ENCODE measurements at regions not wholly inside any gene's neighbourhood (a gene's known extent, or its start where the extent isn't known, plus 50 kb on each side); places are given as distances from the start of the nearest gene placed in this dataset.

- Histone ChIP-seq H3K27me3 (ENCODE audit: control insufficient read depth, insufficient read depth, low read length) (no peaks in the 10 kb centered on the region; the same call in 1 of the 2 replicates), H3K4me3 (ENCODE audit: insufficient read depth, low read depth, low read length) (no peak overlapping the region), H3K36me3 (replicated peaks; ENCODE audit: control insufficient read depth, insufficient read depth, low read length) (no peaks in the 10 kb centered on the region)
- no peak for DNase-seq
These were observed 121.0 kb upstream of the PPP2R2D start for GRCh38 chr10:131779661-131780394.

- no peak for DNase-seq
These were observed 119.7 kb upstream of the PPP2R2D start for GRCh38 chr10:131781076-131781475.

GRCh38 chr10:131781791-131782190 is 119.0 kb upstream of the PPP2R2D start:
- H3K36me3 ChIP-seq (replicated peaks; ENCODE audit: control insufficient read depth, insufficient read depth, low read length): no peaks in the 10 kb centered on the region
- H3K4me3 ChIP-seq (ENCODE audit: insufficient read depth, low read depth, low read length): no peak overlapping the region
- H3K27me3 ChIP-seq (ENCODE audit: control insufficient read depth, insufficient read depth, low read length): no peaks in the 10 kb centered on the region
- no peak for DNase-seq

More at GRCh38 chr10:131781076-131781475, 119.7 kb upstream of the PPP2R2D start:
- Histone ChIP-seq H3K4me3 (ENCODE audit: insufficient read depth, low read depth, low read length) (no peak overlapping the region), H3K36me3 (replicated peaks; ENCODE audit: control insufficient read depth, insufficient read depth, low read length) (no peaks in the 10 kb centered on the region), H3K27me3 (ENCODE audit: control insufficient read depth, insufficient read depth, low read length) (no peaks in the 10 kb centered on the region)

- Histone ChIP-seq H3K27me3 (ENCODE audit: control insufficient read depth, insufficient read depth, low read length) (no peaks in the 10 kb centered on the region), H3K4me3 (ENCODE audit: insufficient read depth, low read depth, low read length) (no peak overlapping the region), H3K36me3 (replicated peaks; ENCODE audit: control insufficient read depth, insufficient read depth, low read length) (no peaks in the 10 kb centered on the region)
- DNase-seq: no peak
These were observed 116.3 kb upstream of the PPP2R2D start for GRCh38 chr10:131784363-131785120.

- Histone ChIP-seq H3K27me3 (ENCODE audit: control insufficient read depth, insufficient read depth, low read length) (no peaks in the 10 kb centered on the region), H3K36me3 (replicated peaks; ENCODE audit: control insufficient read depth, insufficient read depth, low read length) (no peaks in the 10 kb centered on the region), H3K4me3 (ENCODE audit: insufficient read depth, low read depth, low read length) (no peak overlapping the region)
- DNase-seq: no peak
These were observed 115.7 kb upstream of the PPP2R2D start for GRCh38 chr10:131785121-131785460.

GRCh38 chr10:131786756-131787605 is 113.8 kb upstream of the PPP2R2D start:
- Histone ChIP-seq H3K36me3 (replicated peaks; ENCODE audit: control insufficient read depth, insufficient read depth, low read length) (no peaks in the 10 kb centered on the region), H3K4me3 (ENCODE audit: insufficient read depth, low read depth, low read length) (no peak overlapping the region), H3K27me3 (ENCODE audit: control insufficient read depth, insufficient read depth, low read length) (no peaks in the 10 kb centered on the region)
- peak; percentile 68 for DNase-seq

GRCh38 chr10:131787961-131788360 is 112.8 kb upstream of the PPP2R2D start:
- DNase-seq: no peak
- H3K36me3 ChIP-seq (replicated peaks; ENCODE audit: control insufficient read depth, insufficient read depth, low read length): no peaks in the 10 kb centered on the region
- no peak overlapping the region for H3K4me3 ChIP-seq (ENCODE audit: insufficient read depth, low read depth, low read length)
- H3K27me3 ChIP-seq (ENCODE audit: control insufficient read depth, insufficient read depth, low read length): no peaks in the 10 kb centered on the region

GRCh38 chr10:131788386-131788785 is 112.4 kb upstream of the PPP2R2D start:
- Histone ChIP-seq H3K27me3 (ENCODE audit: control insufficient read depth, insufficient read depth, low read length) (no peaks in the 10 kb centered on the region), H3K4me3 (ENCODE audit: insufficient read depth, low read depth, low read length) (no peak overlapping the region), H3K36me3 (replicated peaks; ENCODE audit: control insufficient read depth, insufficient read depth, low read length) (no peaks in the 10 kb centered on the region)
- DNase-seq: peak; percentile 79

- DNase-seq: no peak
- H3K27me3 ChIP-seq (ENCODE audit: control insufficient read depth, insufficient read depth, low read length): no peaks in the 10 kb centered on the region
- no peaks in the 10 kb centered on the region for H3K36me3 ChIP-seq (replicated peaks; ENCODE audit: control insufficient read depth, insufficient read depth, low read length)
- H3K4me3 ChIP-seq (ENCODE audit: insufficient read depth, low read depth, low read length): no peak overlapping the region
These were observed 111.3 kb upstream of the PPP2R2D start for GRCh38 chr10:131789516-131789915.

- Histone ChIP-seq H3K27me3 (ENCODE audit: control insufficient read depth, insufficient read depth, low read length) (no peaks in the 10 kb centered on the region), H3K4me3 (ENCODE audit: insufficient read depth, low read depth, low read length) (no peak overlapping the region), H3K36me3 (replicated peaks; ENCODE audit: control insufficient read depth, insufficient read depth, low read length) (no peaks in the 10 kb centered on the region)
- DNase-seq: no peak
These were observed 110.8 kb upstream of the PPP2R2D start for GRCh38 chr10:131790021-131790420.

GRCh38 chr10:131792011-131792651 is 108.7 kb upstream of the PPP2R2D start:
- no peak overlapping the region for H3K4me3 ChIP-seq (ENCODE audit: insufficient read depth, low read depth, low read length)
- H3K27me3 ChIP-seq (ENCODE audit: control insufficient read depth, insufficient read depth, low read length): no peaks in the 10 kb centered on the region
- H3K36me3 ChIP-seq (replicated peaks; ENCODE audit: control insufficient read depth, insufficient read depth, low read length): no peaks in the 10 kb centered on the region
- DNase-seq: no peak

- no peaks in the 10 kb centered on the region for H3K27me3 ChIP-seq (ENCODE audit: control insufficient read depth, insufficient read depth, low read length)
- H3K4me3 ChIP-seq (ENCODE audit: insufficient read depth, low read depth, low read length): no peak overlapping the region
- H3K36me3 ChIP-seq (replicated peaks; ENCODE audit: control insufficient read depth, insufficient read depth, low read length): no peaks in the 10 kb centered on the region
- no peak for DNase-seq
These were observed 108.0 kb upstream of the PPP2R2D start for GRCh38 chr10:131792809-131793208.

GRCh38 chr10:131795761-131796160 is 105.0 kb upstream of the PPP2R2D start:
- H3K27me3 ChIP-seq (ENCODE audit: control insufficient read depth, insufficient read depth, low read length): no peaks in the 10 kb centered on the region
- H3K4me3 ChIP-seq (ENCODE audit: insufficient read depth, low read depth, low read length): no peak overlapping the region
- DNase-seq: no peak
- H3K36me3 ChIP-seq (replicated peaks; ENCODE audit: control insufficient read depth, insufficient read depth, low read length): no peaks in the 10 kb centered on the region

GRCh38 chr10:131797626-131798025 is 103.2 kb upstream of the PPP2R2D start:
- Histone ChIP-seq H3K27me3 (ENCODE audit: control insufficient read depth, insufficient read depth, low read length) (no peaks in the 10 kb centered on the region), H3K36me3 (replicated peaks; ENCODE audit: control insufficient read depth, insufficient read depth, low read length) (no peaks in the 10 kb centered on the region), H3K4me3 (ENCODE audit: insufficient read depth, low read depth, low read length) (no peak overlapping the region)
- DNase-seq: no peak
